ENCODE measurements at regions not wholly inside any gene's neighbourhood (a gene's known extent, or its start where the extent isn't known, plus 50 kb on each side); places are given as distances from the start of the nearest gene placed in this dataset.

DNA sequence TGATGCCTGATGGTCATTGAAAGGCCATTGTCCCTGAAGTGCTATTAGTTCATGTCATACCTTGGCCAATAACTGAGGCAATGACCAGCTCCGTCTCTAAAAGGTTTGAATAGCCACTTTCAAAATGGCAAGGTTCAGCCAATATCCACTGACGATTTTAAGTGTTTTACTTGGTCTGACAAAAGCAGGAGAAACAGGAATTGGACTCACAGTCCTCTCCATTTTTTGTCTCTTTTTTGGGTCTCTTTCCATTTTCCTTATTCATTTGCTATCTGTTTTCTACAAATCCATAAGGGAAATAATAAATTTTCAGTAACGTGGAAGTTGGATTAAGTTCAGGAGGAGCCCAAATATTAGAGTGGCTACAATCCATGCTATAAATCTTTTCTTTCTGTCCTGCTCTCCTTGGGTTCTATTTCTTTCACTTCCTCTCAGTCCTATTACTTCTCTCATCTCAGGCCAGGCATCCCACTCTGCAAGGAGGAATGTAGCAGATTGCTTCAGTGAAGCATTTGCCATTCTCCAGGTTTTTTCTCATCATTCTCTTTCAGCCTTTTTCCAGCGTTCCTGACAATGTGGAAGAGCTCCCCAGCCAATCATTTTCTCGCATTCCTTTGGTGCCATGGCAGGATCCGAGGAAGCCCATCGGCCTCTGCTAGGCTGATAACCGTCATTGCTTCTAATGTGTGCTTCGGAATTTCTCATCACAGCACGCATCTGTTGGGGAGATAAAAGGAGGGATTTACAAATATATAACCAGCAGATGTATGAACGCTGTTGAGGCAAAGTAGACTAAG is 414.5 kb downstream of the ADGRL2 start:
- H3K9me3 ChIP-seq (ENCODE audit: control insufficient read depth, low read depth, low read length): no peaks in the 10 kb centered on the region
- H3K27ac ChIP-seq (ENCODE audit: low read length): no peak overlapping the region
- no peak for DNase-seq
- H3K36me3 ChIP-seq (ENCODE audit: control insufficient read depth, insufficient read depth, low read length): no peaks in the 10 kb centered on the region
- no peaks in the 10 kb centered on the region for H3K27me3 ChIP-seq (ENCODE audit: control insufficient read depth, insufficient read depth, low read length)
- no peaks in the 10 kb centered on the region for H3K4me1 ChIP-seq (ENCODE audit: control insufficient read depth, insufficient read depth, low read length)
- WGBS (ENCODE audit: insufficient coverage, low lambda C conversion rate): 57% methylated on average over 1 of the region's 11 CpGs
- H3K4me3 ChIP-seq (ENCODE audit: low read length): no peak overlapping the region

DNA sequence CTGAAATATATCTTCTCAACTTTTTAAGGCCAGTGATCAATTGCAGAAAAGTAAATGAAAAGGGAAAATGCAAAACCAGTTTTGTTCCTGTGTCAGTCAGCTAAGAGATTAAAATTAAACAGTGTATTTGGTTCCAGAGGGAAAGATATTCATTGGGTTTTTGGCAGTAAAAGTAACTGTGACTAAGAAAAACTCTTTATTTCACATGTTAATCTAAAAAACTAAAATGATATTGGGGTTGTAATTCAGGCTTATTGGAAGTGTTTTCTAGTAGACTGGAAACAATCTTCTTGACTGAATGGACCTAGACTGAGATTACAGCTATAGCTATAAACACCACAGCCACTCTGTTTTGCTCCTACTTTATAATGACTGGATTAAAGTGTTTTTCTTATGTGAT is 413.9 kb downstream of the ADGRL2 start:
- Histone ChIP-seq H3K4me3 (ENCODE audit: low read length) (no peak overlapping the region), H3K27ac (ENCODE audit: low read length) (no peak overlapping the region), H3K4me1 (ENCODE audit: control insufficient read depth, insufficient read depth, low read length) (no peaks in the 10 kb centered on the region), H3K36me3 (ENCODE audit: control insufficient read depth, insufficient read depth, low read length) (no peaks in the 10 kb centered on the region), H3K9me3 (ENCODE audit: control insufficient read depth, low read depth, low read length) (no peaks in the 10 kb centered on the region), H3K27me3 (ENCODE audit: control insufficient read depth, insufficient read depth, low read length) (no peaks in the 10 kb centered on the region)
- no peak for DNase-seq

GRCh38 chr1:82197606-82198005 is 396.9 kb downstream of the ADGRL2 start:
- Histone ChIP-seq H3K9me3 (ENCODE audit: control insufficient read depth, low read depth, low read length) (no peaks in the 10 kb centered on the region), H3K27ac (ENCODE audit: low read length) (no peak overlapping the region), H3K27me3 (ENCODE audit: control insufficient read depth, insufficient read depth, low read length) (no peaks in the 10 kb centered on the region), H3K4me3 (ENCODE audit: low read length) (no peak overlapping the region), H3K4me1 (ENCODE audit: control insufficient read depth, insufficient read depth, low read length) (no peaks in the 10 kb centered on the region), H3K36me3 (ENCODE audit: control insufficient read depth, insufficient read depth, low read length) (no peaks in the 10 kb centered on the region)
- DNase-seq: no peak
- 79% methylated on average over 2 of the region's 3 CpGs for WGBS (ENCODE audit: insufficient coverage, low lambda C conversion rate)

DNA sequence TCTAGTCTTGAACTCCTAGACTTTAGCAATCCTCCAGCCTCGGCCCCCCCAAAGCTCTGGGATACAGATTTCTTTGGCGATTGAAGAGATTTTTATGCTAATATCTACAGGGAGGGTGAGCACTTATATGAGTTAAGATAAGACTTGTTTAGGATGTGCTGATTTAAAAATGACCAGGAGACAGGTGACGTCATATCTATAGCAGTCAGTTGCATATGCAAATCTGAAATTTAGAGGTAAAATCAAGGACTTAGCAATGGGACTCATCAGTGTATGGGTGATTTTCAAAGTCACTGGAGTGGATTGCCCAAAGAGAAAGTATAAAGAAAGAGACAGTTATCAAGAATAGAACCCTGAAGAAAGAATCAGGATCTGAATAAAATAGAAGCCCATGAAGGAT is 394.5 kb downstream of the ADGRL2 start:
- Histone ChIP-seq H3K4me3 (ENCODE audit: low read length) (no peak overlapping the region), H3K27me3 (ENCODE audit: control insufficient read depth, insufficient read depth, low read length) (no peaks in the 10 kb centered on the region), H3K4me1 (ENCODE audit: control insufficient read depth, insufficient read depth, low read length) (no peaks in the 10 kb centered on the region), H3K27ac (ENCODE audit: low read length) (no peak overlapping the region), H3K9me3 (ENCODE audit: control insufficient read depth, low read depth, low read length) (no peaks in the 10 kb centered on the region), H3K36me3 (ENCODE audit: control insufficient read depth, insufficient read depth, low read length) (no peaks in the 10 kb centered on the region)
- DNase-seq: no peak
- WGBS (ENCODE audit: insufficient coverage, low lambda C conversion rate): 100% methylated on average over 1 of the region's 3 CpGs

DNA sequence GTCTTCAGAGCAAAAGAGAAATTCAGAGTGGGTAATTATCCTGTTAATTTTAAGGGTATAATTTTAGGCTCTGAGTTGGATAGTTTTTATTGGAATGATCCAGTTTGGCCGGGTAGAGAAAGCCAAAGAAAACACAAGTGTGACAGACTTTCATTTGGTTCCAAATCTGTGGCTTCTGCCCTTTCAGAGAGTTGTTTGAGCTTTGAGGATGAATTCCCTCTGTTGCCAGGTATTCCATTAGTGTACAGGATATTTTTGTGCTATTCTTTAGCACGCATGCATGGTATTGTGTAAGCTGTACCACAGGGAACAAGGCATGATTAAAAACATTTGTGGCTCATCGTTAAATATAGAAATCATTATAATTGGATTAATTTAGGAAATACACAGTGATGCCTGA is 384.4 kb downstream of the ADGRL2 start:
- H3K4me1 ChIP-seq (ENCODE audit: control insufficient read depth, insufficient read depth, low read length): no peaks in the 10 kb centered on the region
- DNase-seq: no peak
- no peaks in the 10 kb centered on the region for H3K27me3 ChIP-seq (ENCODE audit: control insufficient read depth, insufficient read depth, low read length)
- H3K4me3 ChIP-seq (ENCODE audit: low read length): no peak overlapping the region
- no peaks in the 10 kb centered on the region for H3K36me3 ChIP-seq (ENCODE audit: control insufficient read depth, insufficient read depth, low read length)
- no peak overlapping the region for H3K27ac ChIP-seq (ENCODE audit: low read length)
- no peaks in the 10 kb centered on the region for H3K9me3 ChIP-seq (ENCODE audit: control insufficient read depth, low read depth, low read length)
- WGBS (ENCODE audit: insufficient coverage, low lambda C conversion rate): 80% methylated on average over 1 of the region's 3 CpGs

GRCh38 chr1:82181846-82182245 is 381.1 kb downstream of the ADGRL2 start:
- Histone ChIP-seq H3K4me3 (ENCODE audit: low read length) (no peak overlapping the region), H3K4me1 (ENCODE audit: control insufficient read depth, insufficient read depth, low read length) (no peaks in the 10 kb centered on the region), H3K9me3 (ENCODE audit: control insufficient read depth, low read depth, low read length) (no peaks in the 10 kb centered on the region), H3K27me3 (ENCODE audit: control insufficient read depth, insufficient read depth, low read length) (no peaks in the 10 kb centered on the region), H3K36me3 (ENCODE audit: control insufficient read depth, insufficient read depth, low read length) (no peaks in the 10 kb centered on the region), H3K27ac (ENCODE audit: low read length) (no peak overlapping the region)
- 100% methylated on average over 1 of the region's 1 CpG for WGBS (ENCODE audit: insufficient coverage, low lambda C conversion rate)
- no peak for DNase-seq

DNA sequence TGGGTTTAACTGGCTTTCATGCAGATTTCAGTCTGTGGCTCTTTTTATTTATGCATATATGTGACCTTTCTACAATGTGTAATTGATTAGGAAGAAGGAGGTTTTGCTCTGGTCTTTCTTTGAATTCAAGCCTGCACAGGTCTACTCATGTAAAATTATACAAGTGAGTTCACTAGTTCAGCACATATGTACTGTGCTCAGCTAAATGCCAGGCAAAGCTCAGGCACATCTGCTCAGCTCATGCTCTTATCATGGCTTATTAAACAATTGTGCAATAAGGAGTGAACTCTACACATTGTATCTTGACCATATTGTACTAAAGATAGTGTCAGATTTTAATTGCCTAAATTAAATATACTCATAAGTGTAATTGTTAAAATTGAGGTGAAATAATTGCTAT is 378.4 kb downstream of the ADGRL2 start:
- no peak overlapping the region for H3K4me3 ChIP-seq (ENCODE audit: low read length)
- no peak for DNase-seq
- no peak overlapping the region for H3K27ac ChIP-seq (ENCODE audit: low read length)
- H3K27me3 ChIP-seq (ENCODE audit: control insufficient read depth, insufficient read depth, low read length): no peaks in the 10 kb centered on the region
- H3K4me1 ChIP-seq (ENCODE audit: control insufficient read depth, insufficient read depth, low read length): no peaks in the 10 kb centered on the region
- no peaks in the 10 kb centered on the region for H3K36me3 ChIP-seq (ENCODE audit: control insufficient read depth, insufficient read depth, low read length)
- H3K9me3 ChIP-seq (ENCODE audit: control insufficient read depth, low read depth, low read length): no peaks in the 10 kb centered on the region

- H3K27ac ChIP-seq (ENCODE audit: low read length): no peak overlapping the region
- 67% methylated on average over 1 of the region's 1 CpG for WGBS (ENCODE audit: insufficient coverage, low lambda C conversion rate)
- H3K4me3 ChIP-seq (ENCODE audit: low read length): no peak overlapping the region
- H3K27me3 ChIP-seq (ENCODE audit: control insufficient read depth, insufficient read depth, low read length): no peaks in the 10 kb centered on the region
- no peaks in the 10 kb centered on the region for H3K9me3 ChIP-seq (ENCODE audit: control insufficient read depth, low read depth, low read length)
- no peaks in the 10 kb centered on the region for H3K36me3 ChIP-seq (ENCODE audit: control insufficient read depth, insufficient read depth, low read length)
- no peaks in the 10 kb centered on the region for H3K4me1 ChIP-seq (ENCODE audit: control insufficient read depth, insufficient read depth, low read length)
- DNase-seq: no peak
These were observed 376.5 kb downstream of the ADGRL2 start for GRCh38 chr1:82177192-82177591.

GRCh38 chr1:82171955-82172354 is 371.2 kb downstream of the ADGRL2 start:
- Histone ChIP-seq H3K9me3 (ENCODE audit: control insufficient read depth, low read depth, low read length) (no peaks in the 10 kb centered on the region), H3K27me3 (ENCODE audit: control insufficient read depth, insufficient read depth, low read length) (no peaks in the 10 kb centered on the region), H3K27ac (ENCODE audit: low read length) (no peak overlapping the region), H3K4me1 (ENCODE audit: control insufficient read depth, insufficient read depth, low read length) (no peaks in the 10 kb centered on the region), H3K36me3 (ENCODE audit: control insufficient read depth, insufficient read depth, low read length) (no peaks in the 10 kb centered on the region), H3K4me3 (ENCODE audit: low read length) (no peak overlapping the region)
- 100% methylated on average over 1 of the region's 2 CpGs for WGBS (ENCODE audit: insufficient coverage, low lambda C conversion rate)
- no peak for DNase-seq

DNA sequence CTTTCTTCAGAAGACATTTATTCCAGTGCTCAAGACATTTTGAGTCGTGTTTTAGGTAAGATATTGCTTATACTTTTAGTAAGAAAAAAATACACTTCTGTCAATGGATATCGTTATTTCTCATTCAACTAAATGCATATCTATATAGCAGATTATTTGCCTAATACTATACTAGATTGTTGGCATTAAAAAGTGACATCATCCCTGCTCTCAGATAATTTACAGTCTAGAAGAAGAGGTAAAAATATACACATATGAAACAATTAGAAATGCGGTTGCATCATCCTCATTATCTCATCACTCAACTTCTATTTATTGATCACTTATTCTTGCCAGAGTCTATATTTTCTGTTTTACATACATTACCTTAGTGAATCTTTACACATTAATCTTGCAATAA is 367.7 kb downstream of the ADGRL2 start:
- Histone ChIP-seq H3K9me3 (ENCODE audit: control insufficient read depth, low read depth, low read length) (no peaks in the 10 kb centered on the region), H3K27ac (ENCODE audit: low read length) (no peak overlapping the region), H3K27me3 (ENCODE audit: control insufficient read depth, insufficient read depth, low read length) (no peaks in the 10 kb centered on the region), H3K36me3 (ENCODE audit: control insufficient read depth, insufficient read depth, low read length) (no peaks in the 10 kb centered on the region), H3K4me3 (ENCODE audit: low read length) (no peak overlapping the region), H3K4me1 (ENCODE audit: control insufficient read depth, insufficient read depth, low read length) (no peaks in the 10 kb centered on the region)
- no peak for DNase-seq
- 100% methylated on average over 1 of the region's 3 CpGs for WGBS (ENCODE audit: insufficient coverage, low lambda C conversion rate)

- DNase-seq: no peak
- H3K9me3 ChIP-seq (ENCODE audit: control insufficient read depth, low read depth, low read length): no peaks in the 10 kb centered on the region
- no peak overlapping the region for H3K27ac ChIP-seq (ENCODE audit: low read length)
- no peaks in the 10 kb centered on the region for H3K36me3 ChIP-seq (ENCODE audit: control insufficient read depth, insufficient read depth, low read length)
- H3K4me1 ChIP-seq (ENCODE audit: control insufficient read depth, insufficient read depth, low read length): peaks cover 2% of the 10 kb centered on the region
- WGBS (ENCODE audit: insufficient coverage, low lambda C conversion rate): no CpG with 5 or more reads among the region's 3 CpGs
- no peaks in the 10 kb centered on the region for H3K27me3 ChIP-seq (ENCODE audit: control insufficient read depth, insufficient read depth, low read length)
- H3K4me3 ChIP-seq (ENCODE audit: low read length): no peak overlapping the region
These were observed 364.6 kb downstream of the ADGRL2 start for GRCh38 chr1:82165304-82165703.
